ENCODE measurements at regions not wholly inside any gene's neighbourhood (a gene's known extent, or its start where the extent isn't known, plus 50 kb on each side); places are given as distances from the start of the nearest gene placed in this dataset.
"Not testable (repeated sequence)": the region's sequence is repeated elsewhere in the genome, so short reads cannot be mapped to it uniquely, and the experiment has no call there.

DNA sequence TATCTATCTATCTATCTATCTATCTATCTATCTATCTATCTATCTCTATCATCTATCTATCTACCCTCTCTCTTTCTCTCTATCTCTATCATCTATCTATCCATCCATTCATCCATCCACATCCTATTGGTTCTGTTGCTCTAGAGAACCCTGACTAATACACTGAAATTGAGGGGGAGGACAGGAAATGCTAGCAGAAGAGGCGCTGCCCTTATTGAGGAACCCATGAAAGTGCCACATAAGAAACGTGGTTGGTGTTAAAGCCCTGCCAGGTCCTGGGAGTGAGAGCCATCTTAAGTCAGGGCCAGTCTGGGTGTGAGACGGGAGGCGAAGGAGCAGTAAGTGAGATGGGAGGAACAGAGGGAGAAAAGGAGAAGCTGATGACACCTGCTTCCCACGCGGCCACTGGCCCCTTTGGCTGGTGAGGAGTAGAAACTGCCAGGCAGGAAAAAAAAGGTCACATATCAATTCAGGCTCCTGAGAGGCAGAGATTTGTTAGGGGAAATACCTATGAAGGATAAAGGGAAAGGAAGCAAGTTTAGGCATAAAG is 87.9 kb upstream of the PLET1 start:
- DNase-seq (ENCODE audit: low spot score), result no peak
- H3K4me1 ChIP-seq (ENCODE audit: insufficient read depth, low read length), result no peaks in the 10 kb centered on the region
- no TSS peak for BruUV-seq (replicated peaks)
- intact Hi-C loops (cut with micrococcal nuclease; ENCODE audit: unreplicated experiment) (no loop called here), in situ Hi-C loops (cut with HindIII; ENCODE audit: extremely low pct_ligation_motif_present, low pct_unique_long_range_greater_than_20kb) (no loop called here)
- H3K4me2 ChIP-seq (ENCODE audit: low read depth, low read length), result no peak overlapping the region
- peaks cover 0 to 2% of the 10 kb centered on the region in 2 experiments; a peak in 2 of 5 replicates for H3K27me3 ChIP-seq (ENCODE audit: control insufficient read depth in 1 of 2, insufficient read depth in 2 of 2, low read length in 2 of 2)
- no peak for FAIRE-seq
- no peak overlapping the region for H3K4me3 ChIP-seq (replicated peaks in 1 of 3; ENCODE audit: insufficient read depth in 1 of 3, low read depth in 2 of 3, low read length in 3 of 3)
- CTCF ChIA-PET (ENCODE audit: low intra/inter-chr PET ratio, low total read pairs), result no interaction called here
- H3K36me3 ChIP-seq (replicated peaks in 1 of 2; ENCODE audit: control insufficient read depth in 1 of 2, insufficient read depth in 2 of 2, low read length in 2 of 2), result no peaks in the 10 kb centered on the region
- WGBS (ENCODE audit: low lambda C conversion rate), result 22% methylated on average over 6 of the region's 6 CpGs
- TF ChIP-seq PAX8 (CRISPR knock-in tag; IDR thresholded peaks at IDR 0.05; ENCODE audit: borderline replicate concordance), result no peak
- TF ChIP-seq TCF7L2 (IDR thresholded peaks at IDR 0.05; ENCODE audit: low read depth, low read length), result no peak
- TF ChIP-seq JUN (CRISPR knock-in tag; IDR thresholded peaks at IDR 0.05), result no peak
- TF ChIP-seq, protein P1, sequence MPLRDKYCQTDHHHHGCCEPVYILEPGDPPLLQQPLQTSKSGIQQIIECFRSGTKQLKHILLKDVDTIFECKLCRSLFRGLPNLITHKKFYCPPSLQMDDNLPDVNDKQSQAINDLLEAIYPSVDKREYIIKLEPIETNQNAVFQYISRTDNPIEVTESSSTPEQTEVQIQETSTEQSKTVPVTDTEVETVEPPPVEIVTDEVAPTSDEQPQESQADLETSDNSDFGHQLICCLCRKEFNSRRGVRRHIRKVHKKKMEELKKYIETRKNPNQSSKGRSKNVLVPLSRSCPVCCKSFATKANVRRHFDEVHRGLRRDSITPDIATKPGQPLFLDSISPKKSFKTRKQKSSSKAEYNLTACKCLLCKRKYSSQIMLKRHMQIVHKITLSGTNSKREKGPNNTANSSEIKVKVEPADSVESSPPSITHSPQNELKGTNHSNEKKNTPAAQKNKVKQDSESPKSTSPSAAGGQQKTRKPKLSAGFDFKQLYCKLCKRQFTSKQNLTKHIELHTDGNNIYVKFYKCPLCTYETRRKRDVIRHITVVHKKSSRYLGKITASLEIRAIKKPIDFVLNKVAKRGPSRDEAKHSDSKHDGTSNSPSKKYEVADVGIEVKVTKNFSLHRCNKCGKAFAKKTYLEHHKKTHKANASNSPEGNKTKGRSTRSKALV (CRISPR knock-in tag; IDR thresholded peaks at IDR 0.05), result no peak
- TF ChIP-seq KMT2A (CRISPR knock-in tag; IDR thresholded peaks at IDR 0.05), result no peak
- no peak for TF ChIP-seq AKAP8 (CRISPR knock-in tag; IDR thresholded peaks at IDR 0.05)
- ATAC-seq, result no peak
- H4K20me1 ChIP-seq (ENCODE audit: insufficient read depth, low read length), result no peaks in the 10 kb centered on the region
- no peak overlapping the region for H2AFZ ChIP-seq (ENCODE audit: low read length)
- H3K79me2 ChIP-seq (ENCODE audit: insufficient read depth, low read length), result no peaks in the 10 kb centered on the region
- no peak overlapping the region for H3K27ac ChIP-seq (ENCODE audit: extremely low read length, insufficient read depth, low read length)
- POLR2A ChIA-PET, result no interaction called here
- H3K9me3 ChIP-seq (ENCODE audit: low read length), result no peaks in the 10 kb centered on the region
- H3K9ac ChIP-seq (ENCODE audit: insufficient read depth, low read depth, low read length), result no peak overlapping the region

DNA sequence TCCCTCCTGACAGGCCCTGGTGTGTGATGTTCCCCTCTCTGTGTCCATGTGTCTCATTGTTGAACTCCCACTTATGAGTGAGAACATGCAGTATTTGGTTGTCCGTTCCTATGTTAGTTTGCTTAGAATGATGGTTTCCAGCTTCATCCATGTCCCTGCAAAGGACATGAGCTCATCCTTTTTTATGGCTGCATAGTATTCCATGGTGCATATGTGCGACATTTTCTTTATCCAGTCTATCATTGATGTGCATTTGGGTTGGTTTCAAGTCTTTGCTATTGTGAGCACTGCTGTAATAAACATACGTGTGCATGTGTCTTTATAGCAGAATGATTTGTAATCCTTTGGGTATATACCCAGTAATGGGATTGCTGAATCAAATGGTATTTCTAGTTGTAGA is 90.8 kb upstream of the PLET1 start:
- BruUV-seq (replicated peaks); in situ Hi-C loops (cut with HindIII; ENCODE audit: extremely low pct_ligation_motif_present, low pct_unique_long_range_greater_than_20kb); DNase-seq (ENCODE audit: low spot score); H3K4me2 ChIP-seq (ENCODE audit: low read depth, low read length); intact Hi-C loops (cut with micrococcal nuclease; ENCODE audit: unreplicated experiment); H3K4me3 ChIP-seq (replicated peaks in 1 of 3; ENCODE audit: insufficient read depth in 1 of 3, low read depth in 2 of 3, low read length in 3 of 3); H2AFZ ChIP-seq (ENCODE audit: low read length); H3K9me3 ChIP-seq (ENCODE audit: low read length); POLR2A ChIA-PET; H3K27ac ChIP-seq (ENCODE audit: extremely low read length, insufficient read depth, low read length); H3K27me3 ChIP-seq (ENCODE audit: control insufficient read depth in 1 of 2, insufficient read depth in 2 of 2, low read length in 2 of 2); FAIRE-seq; ATAC-seq; H3K36me3 ChIP-seq (replicated peaks in 1 of 2; ENCODE audit: control insufficient read depth in 1 of 2, insufficient read depth in 2 of 2, low read length in 2 of 2); H3K4me1 ChIP-seq (ENCODE audit: insufficient read depth, low read length); H3K9ac ChIP-seq (ENCODE audit: insufficient read depth, low read depth, low read length); H3K79me2 ChIP-seq (ENCODE audit: insufficient read depth, low read length); H4K20me1 ChIP-seq (ENCODE audit: insufficient read depth, low read length); CTCF ChIA-PET (ENCODE audit: low intra/inter-chr PET ratio, low total read pairs): not testable (repeated sequence)
- 9% methylated on average over 3 of the region's 3 CpGs for WGBS (ENCODE audit: low lambda C conversion rate)

Data from HepG2 (cell line).